ENCODE measurements at regions not wholly inside any gene's neighbourhood (a gene's known extent, or its start where the extent isn't known, plus 50 kb on each side); places are given as distances from the start of the nearest gene placed in this dataset.

DNA sequence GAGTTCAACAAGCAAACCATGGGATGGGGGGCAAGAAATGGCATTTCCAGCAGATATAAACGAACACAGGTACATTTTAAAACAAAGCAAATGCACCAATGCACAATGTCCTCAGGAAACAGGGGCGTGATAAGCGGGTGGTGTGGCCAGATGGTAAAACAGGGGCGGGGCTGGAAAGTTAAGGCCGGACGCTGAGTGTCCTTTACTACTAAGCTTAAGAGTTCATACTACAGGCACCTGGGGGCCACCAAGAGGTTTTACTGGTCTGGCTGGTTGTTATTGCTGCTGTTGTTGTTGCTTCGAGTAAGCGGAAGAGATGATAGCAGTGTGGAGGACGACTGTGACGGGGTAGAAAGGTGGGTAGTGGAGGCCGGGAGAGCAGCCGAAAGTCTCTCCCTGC, 99.8 kb downstream of the ATPSCKMT start:
- Mint-ChIP-seq H3K27ac (no peak overlapping the region), H3K9me3 (no peaks in the 10 kb centered on the region), H3K36me3 (ENCODE audit: low read depth) (no peaks in the 10 kb centered on the region), H3K27me3 (peaks cover 12% of the 10 kb centered on the region), H3K4me3 (no peak overlapping the region), H3K4me1 (no peaks in the 10 kb centered on the region)
- ATAC-seq (replicated peaks): no peak

DNA sequence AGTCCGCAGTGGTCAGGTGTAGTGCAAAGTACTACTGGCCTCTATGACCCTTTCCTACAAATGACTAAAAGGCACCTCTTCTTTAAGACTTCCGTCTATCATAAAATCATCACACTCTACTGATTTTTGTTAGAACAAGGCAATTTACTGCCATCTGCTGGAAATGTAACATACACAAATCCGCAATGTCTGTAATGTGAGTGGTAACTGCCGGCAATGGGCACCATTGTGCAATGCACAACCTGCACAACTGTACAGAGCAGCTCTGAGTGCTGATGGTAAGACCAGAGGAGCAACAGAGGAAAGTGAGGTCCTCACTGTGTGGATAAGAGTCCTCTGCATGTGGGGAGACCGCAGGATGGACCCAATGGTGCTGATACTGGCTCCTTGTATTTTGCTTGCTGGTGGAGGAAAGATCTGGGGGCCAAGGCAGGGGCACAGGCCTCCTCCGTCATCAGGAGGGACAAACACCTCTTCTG, 103.7 kb downstream of the ATPSCKMT start:
- peaks cover 9% of the 10 kb centered on the region for H3K27me3 Mint-ChIP-seq
- no peaks in the 10 kb centered on the region for H3K36me3 Mint-ChIP-seq (ENCODE audit: low read depth)
- no peak overlapping the region for H3K27ac Mint-ChIP-seq
- no peaks in the 10 kb centered on the region for H3K9me3 Mint-ChIP-seq
- no peak for ATAC-seq (replicated peaks)
- no peaks in the 10 kb centered on the region for H3K4me1 Mint-ChIP-seq
- H3K4me3 Mint-ChIP-seq: no peak overlapping the region

DNA sequence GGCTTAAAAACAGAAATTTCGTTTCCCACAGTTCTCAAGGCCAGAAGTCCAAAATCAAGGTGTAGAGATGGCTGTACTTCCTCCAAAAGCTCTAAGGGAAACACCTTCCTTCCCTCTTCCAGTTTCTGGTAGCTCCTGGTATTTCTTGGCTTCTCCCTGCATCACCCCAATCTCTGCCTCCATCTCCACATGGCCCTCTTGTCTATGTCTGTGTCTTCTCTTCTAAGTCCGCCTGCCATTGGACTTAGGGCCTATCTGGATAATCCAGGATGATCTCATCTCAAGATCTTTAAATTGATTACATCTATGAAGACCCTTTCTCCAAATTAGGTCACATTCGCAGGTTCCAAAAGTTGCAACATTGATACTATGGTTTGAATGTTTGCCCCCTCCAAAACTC, 105.6 kb downstream of the ATPSCKMT start:
- no peak for ATAC-seq (replicated peaks)
- H3K9me3 Mint-ChIP-seq: no peaks in the 10 kb centered on the region
- H3K27ac Mint-ChIP-seq: no peak overlapping the region
- no peak overlapping the region for H3K4me3 Mint-ChIP-seq
- H3K36me3 Mint-ChIP-seq (ENCODE audit: low read depth): no peaks in the 10 kb centered on the region
- H3K27me3 Mint-ChIP-seq: peaks cover 3% of the 10 kb centered on the region
- H3K4me1 Mint-ChIP-seq: no peaks in the 10 kb centered on the region

DNA sequence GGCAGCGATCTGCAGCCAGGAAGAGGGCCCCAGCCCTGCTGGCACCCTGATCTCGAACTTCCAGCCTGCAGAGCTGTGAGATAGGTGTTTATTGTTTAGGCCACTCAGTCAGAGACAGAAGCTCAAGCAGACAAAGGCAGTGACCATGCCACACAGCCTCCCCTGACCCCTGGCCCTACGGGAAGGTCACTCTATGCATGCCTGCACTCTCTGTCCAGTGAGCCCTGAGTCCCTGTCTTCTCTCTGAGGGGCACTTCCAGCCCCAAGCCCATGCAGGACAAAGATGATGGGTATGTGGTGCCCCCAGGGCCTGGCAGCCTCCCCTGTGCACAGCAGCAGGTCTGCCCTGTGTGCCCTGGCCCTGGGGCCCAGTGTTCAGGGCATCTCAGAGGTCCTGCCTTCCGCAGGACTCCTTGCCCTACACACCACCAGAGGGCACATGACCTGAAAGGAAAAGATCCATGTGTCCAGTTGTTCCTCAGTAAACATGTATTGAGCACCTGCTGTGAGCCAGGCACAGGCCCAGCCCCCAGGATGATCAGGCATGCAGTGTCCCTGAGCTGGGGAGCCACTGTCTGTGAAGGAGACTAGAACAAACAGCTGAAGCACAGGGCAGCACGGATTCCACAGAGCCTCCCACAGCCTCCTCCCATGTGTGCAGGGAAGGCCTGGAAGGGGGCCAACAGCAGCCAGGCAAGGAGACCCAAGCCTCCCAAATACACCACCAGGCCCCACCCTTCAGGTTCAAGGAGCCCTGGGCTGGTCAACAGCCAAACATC, 109.3 kb downstream of the ATPSCKMT start:
- no peaks in the 10 kb centered on the region for H3K9me3 Mint-ChIP-seq
- no peaks in the 10 kb centered on the region for H3K27me3 Mint-ChIP-seq

DNA sequence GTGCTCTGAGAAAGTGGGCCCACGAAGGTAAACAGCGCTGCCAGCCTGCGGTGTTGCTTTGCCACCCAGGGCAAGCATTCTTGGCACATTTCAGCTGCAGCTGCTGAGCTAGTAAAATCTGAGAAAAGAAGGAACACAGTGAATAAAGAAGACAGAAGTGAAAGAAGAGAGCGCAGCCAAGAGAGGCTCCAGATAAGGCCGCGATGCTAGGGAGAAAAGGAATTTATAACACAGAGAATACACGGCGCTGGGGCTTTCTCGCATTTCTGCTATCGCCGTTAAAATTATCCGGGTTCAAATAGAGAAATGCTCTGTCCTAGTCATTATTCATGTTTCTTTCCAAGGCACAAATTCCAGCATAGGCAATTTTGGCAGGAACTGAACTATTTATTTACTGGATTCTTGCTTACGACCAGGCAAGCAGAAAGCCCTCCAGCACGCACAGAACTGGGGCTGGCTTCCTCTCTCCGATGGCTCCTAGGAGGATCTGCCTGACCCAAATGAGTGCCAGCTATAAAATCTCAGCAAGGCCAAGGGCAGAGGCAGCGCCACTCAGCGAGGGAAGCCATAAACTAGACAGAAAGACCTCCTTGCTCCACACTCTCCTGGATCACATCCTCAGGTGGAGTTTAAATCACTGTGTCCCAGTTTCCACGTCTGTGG, 111.2 kb downstream of the ATPSCKMT start:
- no peak for ATAC-seq (replicated peaks)
- no peak overlapping the region for H3K4me3 Mint-ChIP-seq
- no peaks in the 10 kb centered on the region for H3K9me3 Mint-ChIP-seq
- H3K27ac Mint-ChIP-seq: no peak overlapping the region
- no peaks in the 10 kb centered on the region for H3K27me3 Mint-ChIP-seq
- no peaks in the 10 kb centered on the region for H3K36me3 Mint-ChIP-seq (ENCODE audit: low read depth)
- H3K4me1 Mint-ChIP-seq: no peaks in the 10 kb centered on the region

More for the DNA sequence above, 109.3 kb downstream of the ATPSCKMT start:
- no peaks in the 10 kb centered on the region for H3K4me1 Mint-ChIP-seq
- no peak overlapping the region for H3K27ac Mint-ChIP-seq
- H3K36me3 Mint-ChIP-seq (ENCODE audit: low read depth): no peaks in the 10 kb centered on the region
- no peak overlapping the region for H3K4me3 Mint-ChIP-seq
- ATAC-seq (replicated peaks): no peak

DNA sequence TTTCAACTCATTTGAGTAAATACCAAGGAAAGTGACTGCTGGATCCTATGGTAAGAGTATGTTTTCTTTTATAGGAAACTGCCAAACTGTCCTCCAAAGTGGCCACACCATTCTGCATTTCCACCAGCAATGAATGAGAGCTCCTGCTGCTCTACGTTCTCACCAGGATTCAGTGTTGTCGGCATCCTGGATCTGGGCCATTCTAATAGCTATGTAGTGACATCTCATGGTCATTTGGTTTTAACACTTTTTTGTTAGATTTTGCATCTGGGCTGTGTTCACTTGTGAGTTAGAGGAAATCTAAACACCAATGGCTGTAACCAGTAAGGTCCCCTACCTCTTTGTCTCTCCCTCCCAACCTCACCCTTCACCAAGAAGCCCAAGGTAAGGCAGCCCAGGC, 115.9 kb downstream of the ATPSCKMT start:
- H3K4me1 Mint-ChIP-seq: no peaks in the 10 kb centered on the region
- no peaks in the 10 kb centered on the region for H3K9me3 Mint-ChIP-seq
- H3K27ac Mint-ChIP-seq: no peak overlapping the region

DNA sequence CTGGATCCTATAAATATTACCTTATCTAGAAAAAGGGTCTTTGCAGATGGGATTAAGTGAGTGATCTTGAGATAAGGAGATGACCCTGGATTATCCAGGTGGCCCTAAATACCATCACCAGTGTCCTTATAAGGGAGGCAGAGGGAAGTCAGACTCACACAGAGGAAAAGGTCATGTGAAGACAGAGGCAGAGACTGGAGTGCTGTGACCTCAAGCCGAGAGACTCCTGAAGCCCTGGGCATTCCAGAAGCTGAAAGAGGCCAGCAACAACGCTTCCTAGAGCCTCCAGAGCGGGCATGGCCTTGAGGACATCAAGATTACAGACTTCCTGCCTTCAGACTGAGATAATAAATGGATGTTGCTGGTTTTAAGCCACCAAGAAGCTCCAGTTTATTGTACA, 118.8 kb downstream of the ATPSCKMT start:
- Mint-ChIP-seq H3K4me3 (no peak overlapping the region), H3K9me3 (no peaks in the 10 kb centered on the region), H3K36me3 (ENCODE audit: low read depth) (no peaks in the 10 kb centered on the region), H3K27ac (no peak overlapping the region), H3K4me1 (no peaks in the 10 kb centered on the region), H3K27me3 (no peaks in the 10 kb centered on the region)
- ATAC-seq (replicated peaks): no peak

More for the DNA sequence above, 115.9 kb downstream of the ATPSCKMT start:
- H3K4me3 Mint-ChIP-seq: no peak overlapping the region
- H3K36me3 Mint-ChIP-seq (ENCODE audit: low read depth): no peaks in the 10 kb centered on the region
- H3K27me3 Mint-ChIP-seq: no peaks in the 10 kb centered on the region
- no peak for ATAC-seq (replicated peaks)

DNA sequence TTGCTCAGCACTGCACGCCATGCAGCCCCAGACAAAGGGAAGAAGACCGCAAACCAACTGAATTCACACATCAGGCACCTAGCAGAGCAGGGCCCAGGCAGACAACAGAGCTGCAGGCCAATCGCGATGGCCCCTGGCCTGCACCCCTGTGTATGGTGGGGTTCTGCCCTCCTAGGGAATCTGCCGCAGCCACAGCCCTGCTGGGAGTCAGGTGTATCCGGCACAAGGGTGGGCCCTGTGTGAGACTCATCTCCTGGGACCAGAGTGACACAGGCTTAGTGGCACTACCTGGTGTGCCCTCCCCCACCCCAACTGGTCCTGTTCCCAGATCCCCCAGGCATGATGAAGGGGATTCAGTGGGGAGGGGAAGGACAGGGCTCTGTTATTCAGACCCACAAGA, 122.8 kb downstream of the ATPSCKMT start:
- Mint-ChIP-seq H3K9me3 (no peaks in the 10 kb centered on the region), H3K4me1 (no peaks in the 10 kb centered on the region), H3K27me3 (no peaks in the 10 kb centered on the region), H3K36me3 (ENCODE audit: low read depth) (no peaks in the 10 kb centered on the region), H3K27ac (no peak overlapping the region), H3K4me3 (no peak overlapping the region)
- no peak for ATAC-seq (replicated peaks)

DNA sequence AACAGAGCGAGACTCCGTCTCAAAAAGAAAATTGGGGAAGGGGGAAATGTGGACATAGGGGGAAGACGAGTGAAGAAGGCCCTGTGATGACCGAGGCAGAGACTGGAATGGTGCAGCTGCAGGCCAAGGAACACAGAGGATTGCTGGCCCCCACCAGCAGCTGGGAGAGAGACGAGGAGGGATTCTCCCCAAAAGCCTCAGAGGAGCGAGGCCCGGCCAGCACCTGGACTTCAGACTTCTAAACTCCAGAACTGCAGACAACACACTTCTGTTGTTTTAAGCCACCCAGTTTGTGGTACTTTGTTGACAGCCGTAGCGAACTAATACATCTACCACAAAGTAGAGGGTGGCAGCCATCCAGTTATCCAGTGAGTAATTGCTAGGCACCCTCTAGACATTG, 124.6 kb downstream of the ATPSCKMT start:
- no peaks in the 10 kb centered on the region for H3K4me1 Mint-ChIP-seq
- no peak for ATAC-seq (replicated peaks)
- no peaks in the 10 kb centered on the region for H3K9me3 Mint-ChIP-seq
- no peak overlapping the region for H3K27ac Mint-ChIP-seq
- no peak overlapping the region for H3K4me3 Mint-ChIP-seq
- H3K36me3 Mint-ChIP-seq (ENCODE audit: low read depth): no peaks in the 10 kb centered on the region
- H3K27me3 Mint-ChIP-seq: no peaks in the 10 kb centered on the region

DNA sequence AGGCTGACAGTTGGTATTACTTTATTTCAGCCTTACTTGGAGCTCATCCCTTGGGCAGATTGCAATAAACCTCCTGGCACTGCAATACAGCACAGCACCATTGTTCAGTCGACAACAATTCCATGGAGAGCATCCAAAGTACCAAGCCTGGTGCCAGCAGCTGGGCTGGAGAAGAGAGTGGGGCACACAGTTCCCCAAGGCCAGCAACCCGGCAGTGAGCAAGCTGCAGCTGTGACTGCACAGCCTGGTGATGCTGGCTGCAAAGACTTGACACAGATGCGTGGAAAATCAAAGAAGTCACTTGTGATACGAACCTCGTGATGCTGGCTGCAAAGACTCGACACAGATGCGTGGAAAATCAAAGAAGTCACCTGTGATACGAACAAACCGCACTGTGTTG, 125.4 kb downstream of the ATPSCKMT start:
- no peak for ATAC-seq (replicated peaks)
- Mint-ChIP-seq H3K4me3 (no peak overlapping the region), H3K27ac (no peak overlapping the region), H3K27me3 (no peaks in the 10 kb centered on the region), H3K9me3 (no peaks in the 10 kb centered on the region), H3K36me3 (ENCODE audit: low read depth) (no peaks in the 10 kb centered on the region), H3K4me1 (no peaks in the 10 kb centered on the region)

DNA sequence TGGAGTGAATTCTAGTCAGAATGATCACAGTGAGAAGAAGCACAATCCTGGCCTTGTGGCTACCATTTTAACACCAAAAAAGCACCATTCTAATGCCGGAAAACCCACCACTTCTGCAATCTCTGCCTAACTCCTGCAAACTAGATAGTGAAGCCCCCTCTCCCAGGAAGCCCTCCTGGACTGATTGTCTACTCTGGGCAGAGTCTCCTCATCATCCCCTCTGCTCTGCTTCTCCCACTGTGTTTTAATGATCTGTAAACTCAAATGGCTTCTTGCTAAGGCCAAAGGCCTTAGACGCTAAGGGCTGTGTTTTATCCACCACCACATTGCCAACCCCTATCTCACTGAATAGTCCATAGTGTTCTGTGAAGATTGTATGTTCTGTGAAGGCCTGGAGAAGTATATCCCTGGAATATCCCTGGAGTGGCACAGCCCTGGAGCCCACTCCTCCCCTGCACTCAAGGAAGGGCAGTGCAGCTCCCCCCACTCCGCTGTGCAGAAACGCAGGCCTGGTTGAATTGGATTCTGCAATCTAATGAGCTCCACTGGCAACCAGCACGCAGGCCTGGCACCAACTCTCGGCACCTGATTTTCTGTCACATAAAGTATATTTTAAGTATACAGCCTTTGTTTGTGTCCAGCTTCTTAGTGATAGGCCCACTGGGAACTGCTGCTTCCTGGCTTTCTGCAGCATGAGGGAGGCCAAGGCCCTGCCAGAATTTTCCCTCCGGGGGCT, 126.3 kb downstream of the ATPSCKMT start:
- no peak overlapping the region for H3K27ac Mint-ChIP-seq
- no peaks in the 10 kb centered on the region for H3K36me3 Mint-ChIP-seq (ENCODE audit: low read depth)
- no peak overlapping the region for H3K4me3 Mint-ChIP-seq
- ATAC-seq (replicated peaks): no peak
- H3K9me3 Mint-ChIP-seq: no peaks in the 10 kb centered on the region
- no peaks in the 10 kb centered on the region for H3K27me3 Mint-ChIP-seq
- no peaks in the 10 kb centered on the region for H3K4me1 Mint-ChIP-seq

DNA sequence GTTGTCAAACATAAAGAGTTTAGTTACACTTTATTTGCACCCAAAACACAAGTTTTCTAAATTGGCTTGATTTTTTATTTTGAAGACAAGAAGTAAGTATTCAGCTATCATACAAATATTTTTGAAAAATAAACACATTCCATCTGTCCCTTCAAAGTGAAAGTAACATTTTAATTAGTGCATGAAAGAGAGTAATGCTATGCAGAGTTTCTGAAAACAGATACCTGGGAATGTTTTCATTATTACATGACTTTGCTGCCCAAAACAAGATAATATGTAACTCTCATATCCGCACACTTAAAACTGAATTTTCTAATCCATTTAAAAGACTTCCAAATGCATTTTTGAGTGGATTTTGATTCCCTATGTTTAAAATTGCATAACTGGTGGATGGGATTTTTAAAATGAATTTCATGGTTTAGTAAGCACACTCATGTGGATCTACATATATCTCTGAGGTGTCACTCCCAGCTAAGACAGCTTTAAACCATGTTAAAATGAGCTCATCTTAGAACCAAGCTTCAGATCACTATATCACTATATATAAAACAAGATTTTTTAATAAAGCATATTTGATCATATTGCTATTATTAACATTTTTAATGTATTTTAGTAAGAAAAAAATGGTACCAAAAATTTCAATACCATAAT, 127.5 kb downstream of the ATPSCKMT start:
- no peaks in the 10 kb centered on the region for H3K27me3 Mint-ChIP-seq

DNA sequence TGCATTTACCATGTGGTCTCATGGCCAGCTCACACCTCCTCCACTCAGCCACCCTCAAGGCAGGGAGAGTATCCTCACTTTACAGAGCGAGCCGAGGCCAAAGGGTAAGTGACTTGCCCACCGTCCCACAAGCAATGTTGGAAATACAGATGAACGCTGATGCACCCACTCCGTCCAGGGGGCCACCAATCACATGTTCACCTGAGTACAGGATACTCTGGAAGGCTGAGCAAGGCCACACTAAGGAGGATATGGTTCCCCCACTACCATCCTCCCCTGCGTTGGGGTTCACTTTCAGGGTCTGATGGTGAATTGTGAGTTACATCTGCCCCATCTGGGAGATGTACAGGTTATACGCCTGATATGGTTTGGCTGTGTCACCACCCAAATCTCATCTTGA, 128.8 kb downstream of the ATPSCKMT start:
- Mint-ChIP-seq H3K4me1 (no peaks in the 10 kb centered on the region), H3K4me3 (no peak overlapping the region), H3K27me3 (no peaks in the 10 kb centered on the region), H3K36me3 (ENCODE audit: low read depth) (no peaks in the 10 kb centered on the region), H3K9me3 (no peaks in the 10 kb centered on the region), H3K27ac (no peak overlapping the region)
- ATAC-seq (replicated peaks): no peak

More for the DNA sequence above, 127.5 kb downstream of the ATPSCKMT start:
- Mint-ChIP-seq H3K36me3 (ENCODE audit: low read depth) (no peaks in the 10 kb centered on the region), H3K4me1 (no peaks in the 10 kb centered on the region), H3K27ac (no peak overlapping the region), H3K4me3 (no peak overlapping the region), H3K9me3 (no peaks in the 10 kb centered on the region)
- no peak for ATAC-seq (replicated peaks)

DNA sequence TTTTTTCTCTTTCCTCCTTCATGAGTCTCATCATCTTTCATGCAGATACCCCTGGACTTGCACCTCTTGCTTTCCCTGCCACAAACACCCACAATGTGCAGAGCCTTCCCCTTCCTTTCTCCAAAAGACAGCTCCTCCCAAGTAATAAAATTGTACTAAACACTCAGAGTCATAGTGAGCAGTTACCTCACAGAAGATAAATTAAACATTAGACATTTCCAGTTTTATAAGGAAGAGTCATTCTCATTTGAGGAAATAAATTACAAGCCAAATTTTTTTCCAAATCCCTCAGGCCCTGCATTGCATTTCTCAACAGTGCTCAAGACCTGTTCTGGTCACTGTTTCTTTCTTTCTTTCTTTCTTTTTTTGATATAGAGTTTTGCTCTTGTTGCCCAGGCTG, 131.5 kb downstream of the ATPSCKMT start:
- Mint-ChIP-seq H3K4me1 (no peaks in the 10 kb centered on the region), H3K27me3 (no peaks in the 10 kb centered on the region), H3K36me3 (ENCODE audit: low read depth) (no peaks in the 10 kb centered on the region), H3K27ac (no peak overlapping the region), H3K9me3 (no peaks in the 10 kb centered on the region), H3K4me3 (no peak overlapping the region)
- no peak for ATAC-seq (replicated peaks)

Data from activated T-helper 17 cell treated with anti-CD3 and anti-CD28 coated beads, Interleukin-2, amount 50 U/mL, for 72 hours (primary cell).